Spleen (tissue), 11 donors: ENCODE measurements at regions not wholly inside any gene's neighbourhood (a gene's known extent, or its start where the extent isn't known, plus 50 kb on each side); places are given as distances from the start of the nearest gene placed in this dataset.
"Not testable (repeated sequence)": the region's sequence is repeated elsewhere in the genome, so short reads cannot be mapped to it uniquely, and the experiment has no call there.

Experiments
- DNase-seq: peaks from one replicate; pipeline ENCODE4 v3.0.0-alpha.2; 2020
- H3K27ac ChIP-seq, 8 donors: fragments of 200-600 bp; sonication (generic) in 7 of 8; 1 replicate in 4 of 8; 2 replicates in 4 of 8; pipeline versions ENCODE4 v1.5.0 to v1.8.0; 2016 to 2021; ENCODE audit warnings: inconsistent platforms in 4 of 8, mild to moderate bottlenecking in 4 of 8, moderate library complexity in 1 of 8
- H3K27me3 ChIP-seq, 7 donors: fragments of 200-600 bp; sonication (generic) in 6 of 7; replicated peaks in 1 of 7; 1 replicate in 4 of 7; 2 replicates in 3 of 7; pipeline versions ENCODE4 v1.5.0 to v1.8.0; 2016 to 2021; ENCODE audit warnings: inconsistent platforms in 3 of 7, mild to moderate bottlenecking in 1 of 7
- H3K36me3 ChIP-seq, 6 donors: fragments of 200-600 bp; sonication (generic) in 5 of 6; 1 replicate in 4 of 6; 2 replicates in 2 of 6; pipeline versions ENCODE4 v1.5.0 to v1.8.0; 2016 to 2021; ENCODE audit warnings: inconsistent platforms in 2 of 6
- H3K4me1 ChIP-seq, 6 donors: fragments of 200-600 bp; sonication (generic) in 5 of 6; 1 replicate in 3 of 6; 2 replicates in 3 of 6; pipeline versions ENCODE4 v1.5.0 to v1.8.0; 2016 to 2021; ENCODE audit warnings: inconsistent platforms in 3 of 6
- H3K4me3 ChIP-seq, 8 donors: fragments of 200-600 bp; sonication (generic) in 7 of 8; 1 replicate in 4 of 8; 2 replicates in 4 of 8; pipeline versions ENCODE4 v1.5.0 to v1.8.0; 2016 to 2021; ENCODE audit warnings: inconsistent platforms in 4 of 8, mild to moderate bottlenecking in 4 of 8, moderate library complexity in 2 of 8
- H3K9me3 ChIP-seq, 8 donors: fragments of 200-600 bp; sonication (generic) in 7 of 8; 1 replicate in 4 of 8; 2 replicates in 4 of 8; pipeline versions ENCODE4 v1.5.0 to v1.8.0; 2016 to 2021; ENCODE audit warnings: inconsistent platforms in 4 of 8
- CTCF ChIP-seq, 11 experiments: fragments of 200-600 bp in 7 of 11; fragments of 450-650 bp in 4 of 11; sonication (generic) in 4 of 11; IDR thresholded peaks in 8 of 11; conservative IDR thresholded peaks in 3 of 11; 1 replicate in 7 of 11; 2 replicates in 4 of 11; pipeline versions ENCODE4 v1.4.0 to v1.8.0; 2016 to 2021; ENCODE audit warnings: antibody characterized with exemption in 11 of 11, inconsistent platforms in 4 of 11, mild to moderate bottlenecking in 1 of 11
- POLR2A ChIP-seq, 3 donors: fragments of 450-650 bp; IDR thresholded peaks; one replicate each; pipeline ENCODE4 v1.5.1; 2017; ENCODE audit warnings: antibody characterized with exemption in 3 of 3, mild to moderate bottlenecking in 1 of 3
- POLR2AphosphoS5 ChIP-seq, 3 donors: sonication (generic); formaldehyde crosslinking; IDR thresholded peaks; one replicate each; pipeline ENCODE4 v1.5.1; 2017; ENCODE audit warnings: antibody characterized with exemption in 3 of 3
- WGBS, 5 donors: extraction: QIAGEN DNeasy Blood & Tissue Kit in 3 of 5; methylation state at CpG; one replicate each; pipeline versions ENCODE4 v1.1.5 to v1.1.7; 2013 to 2018; 5-methylcytosine and 5-hydroxymethylcytosine counted together
- intact Hi-C: fragments of 100-400 bp; cut with DNase I; formaldehyde crosslinking; loops from one replicate; pipeline ENCODE4 v1.15.0; 2023; ENCODE audit warnings: low total_unique reads
- donor health status: healthy with polysubstance abuse.
- donor health status: DM: no; HTN: no; CAD: no; lungs with moderate emphysema.
- donor health status: DM: no; HTN: no; CAD: no.
- donor health status: Bipolar disorder and iron deficiency.
- donor health status: healthy.
- donor health status: DM: no; HTN: no; CAD: no.
- donor health status: DM: yes; HTN: yes; CAD: no.

- intact Hi-C loops: no loop called here
Measured at GRCh38 chr3:197417441-197417840, 119.0 kb upstream of the DLG1 start.

GRCh38 chr3:197411899-197412298 lies 113.5 kb upstream of the DLG1 start:
- intact Hi-C loops, H3K27ac ChIP-seq, DNase-seq, H3K4me3 ChIP-seq, H3K36me3 ChIP-seq, H3K4me1 ChIP-seq, H3K9me3 ChIP-seq: not testable (repeated sequence)
- H3K27me3 ChIP-seq: peaks cover 0 to 11% (median 0%) of the 10 kb centered on the region in 7 donors
- 65 to 97% (median 85%) methylated on average over 1 to 2 of the region's 2 CpGs for WGBS, 5 donors

More at GRCh38 chr3:197417441-197417840, 119.0 kb upstream of the DLG1 start:
- Histone ChIP-seq H3K27ac (no peak overlapping the region), H3K27me3 (peaks cover 0 to 8% (median 0%) of the 10 kb centered on the region in 7 donors), H3K36me3 (no peaks in the 10 kb centered on the region), H3K9me3 (no peaks in the 10 kb centered on the region), H3K4me1 (no peaks in the 10 kb centered on the region), H3K4me3 (no peak overlapping the region)
- no peak for DNase-seq
- 58 to 77% (median 69%) methylated on average over 6 of the region's 6 CpGs for WGBS, 5 donors
- TF ChIP-seq POLR2A (IDR thresholded peaks at IDR 0.05) (no peak), CTCF (IDR thresholded peaks at IDR 0.05 in 8 of 11, conservative IDR thresholded peaks at IDR 0.05 in 3 of 11) (no peak), POLR2AphosphoS5 (IDR thresholded peaks at IDR 0.05) (no peak)

- peak; percentile 24 for DNase-seq
- H3K4me3 ChIP-seq, H3K4me1 ChIP-seq, H3K36me3 ChIP-seq, intact Hi-C loops, H3K9me3 ChIP-seq, H3K27ac ChIP-seq: not testable (repeated sequence)
- WGBS, 5 donors: 91 to 96% (median 95%) methylated on average over 11 of the region's 11 CpGs
- H3K27me3 ChIP-seq: peaks cover 0 to 11% (median 0%) of the 10 kb centered on the region in 7 donors
Measured at GRCh38 chr3:197410170-197410569, 111.8 kb upstream of the DLG1 start.

GRCh38 chr3:197408177-197408957 lies 110.0 kb upstream of the DLG1 start:
- intact Hi-C loops: no loop called here
- Histone ChIP-seq H3K27ac (no peak overlapping the region), H3K9me3 (peaks cover 0 to 9% (median 0%) of the 10 kb centered on the region in 8 donors), H3K27me3 (peaks cover 0 to 11% (median 0%) of the 10 kb centered on the region in 7 donors), H3K4me3 (no peak overlapping the region), H3K4me1 (peaks cover 0 to 8% (median 0%) of the 10 kb centered on the region in 6 donors), H3K36me3 (no peaks in the 10 kb centered on the region)
- TF ChIP-seq POLR2A (IDR thresholded peaks at IDR 0.05): no peak
- TF ChIP-seq POLR2AphosphoS5 (IDR thresholded peaks at IDR 0.05): no peak
- no peak for TF ChIP-seq CTCF (IDR thresholded peaks at IDR 0.05 in 8 of 11, conservative IDR thresholded peaks at IDR 0.05 in 3 of 11)
- peak; percentile 36 for DNase-seq
- 74 to 83% (median 80%) methylated on average over 9 of the region's 9 CpGs for WGBS, 5 donors

GRCh38 chr3:197407526-197407925 lies 109.1 kb upstream of the DLG1 start:
- peak; percentile 13 for DNase-seq
- 67 to 94% (median 92%) methylated on average over 3 of the region's 3 CpGs for WGBS, 5 donors
- Histone ChIP-seq H3K27ac (no peak overlapping the region), H3K36me3 (no peaks in the 10 kb centered on the region), H3K4me3 (no peak overlapping the region), H3K4me1 (peaks cover 0 to 8% (median 0%) of the 10 kb centered on the region in 6 donors), H3K9me3 (peaks cover 0 to 9% (median 0%) of the 10 kb centered on the region in 8 donors), H3K27me3 (peaks cover 0 to 11% (median 0%) of the 10 kb centered on the region in 7 donors)
- TF ChIP-seq POLR2AphosphoS5 (IDR thresholded peaks at IDR 0.05) (no peak), CTCF (IDR thresholded peaks at IDR 0.05 in 8 of 11, conservative IDR thresholded peaks at IDR 0.05 in 3 of 11) (no peak), POLR2A (IDR thresholded peaks at IDR 0.05) (no peak)
- intact Hi-C loops: no loop called here
